ENCODE measurements at regions not wholly inside any gene's neighbourhood (a gene's known extent, or its start where the extent isn't known, plus 50 kb on each side); places are given as distances from the start of the nearest gene placed in this dataset.

GRCh38 chr17:77433385-77434135 is 292.8 kb downstream of the SEC14L1 start:
- no peak for DNase-seq (ENCODE audit: low read depth, low spot score)
- ChIA-PET POLR2A (interaction anchor here (0.7 to 2.1 kb wide), 4 partner anchors 10 to 525 kb away, joined by 3 to 8 read pairs (median 7); partner anchors contain the start of gene TNRC6C), CTCF (interaction anchor here (0.7 to 1.4 kb wide), 3 partner anchors 61 to 156 kb away, joined by 3 to 4 read pairs (median 3); no protein-coding TSS in a partner anchor)
- Histone ChIP-seq H3K4me3 (ENCODE audit: low read depth, low read length) (peak overlapping the region; percentile 10; the same call in 1 of the 2 replicates), H3K27me3 (ENCODE audit: control insufficient read depth, insufficient read depth, low read length) (no peaks in the 10 kb centered on the region), H3K9me3 (ENCODE audit: control insufficient read depth, insufficient read depth, low read length) (no peaks in the 10 kb centered on the region), H3K27ac (ENCODE audit: low read depth, low read length) (peak overlapping the region; percentile 52)
- TF ChIP-seq, protein P1, sequence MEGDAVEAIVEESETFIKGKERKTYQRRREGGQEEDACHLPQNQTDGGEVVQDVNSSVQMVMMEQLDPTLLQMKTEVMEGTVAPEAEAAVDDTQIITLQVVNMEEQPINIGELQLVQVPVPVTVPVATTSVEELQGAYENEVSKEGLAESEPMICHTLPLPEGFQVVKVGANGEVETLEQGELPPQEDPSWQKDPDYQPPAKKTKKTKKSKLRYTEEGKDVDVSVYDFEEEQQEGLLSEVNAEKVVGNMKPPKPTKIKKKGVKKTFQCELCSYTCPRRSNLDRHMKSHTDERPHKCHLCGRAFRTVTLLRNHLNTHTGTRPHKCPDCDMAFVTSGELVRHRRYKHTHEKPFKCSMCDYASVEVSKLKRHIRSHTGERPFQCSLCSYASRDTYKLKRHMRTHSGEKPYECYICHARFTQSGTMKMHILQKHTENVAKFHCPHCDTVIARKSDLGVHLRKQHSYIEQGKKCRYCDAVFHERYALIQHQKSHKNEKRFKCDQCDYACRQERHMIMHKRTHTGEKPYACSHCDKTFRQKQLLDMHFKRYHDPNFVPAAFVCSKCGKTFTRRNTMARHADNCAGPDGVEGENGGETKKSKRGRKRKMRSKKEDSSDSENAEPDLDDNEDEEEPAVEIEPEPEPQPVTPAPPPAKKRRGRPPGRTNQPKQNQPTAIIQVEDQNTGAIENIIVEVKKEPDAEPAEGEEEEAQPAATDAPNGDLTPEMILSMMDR (IDR thresholded peaks at IDR 0.05; ENCODE audit: low read depth, low read length) = no peak

- CTCF ChIA-PET = interaction anchor here (1.3 kb wide), 1 partner anchor 111 kb away, joined by 3 read pairs; no protein-coding TSS in a partner anchor
- TF ChIP-seq, protein P1 (IDR thresholded peaks at IDR 0.05; ENCODE audit: low read depth, low read length) = no peak
Observed at GRCh38 chr17:77434136-77435114, 293.7 kb downstream of the SEC14L1 start.

DNA sequence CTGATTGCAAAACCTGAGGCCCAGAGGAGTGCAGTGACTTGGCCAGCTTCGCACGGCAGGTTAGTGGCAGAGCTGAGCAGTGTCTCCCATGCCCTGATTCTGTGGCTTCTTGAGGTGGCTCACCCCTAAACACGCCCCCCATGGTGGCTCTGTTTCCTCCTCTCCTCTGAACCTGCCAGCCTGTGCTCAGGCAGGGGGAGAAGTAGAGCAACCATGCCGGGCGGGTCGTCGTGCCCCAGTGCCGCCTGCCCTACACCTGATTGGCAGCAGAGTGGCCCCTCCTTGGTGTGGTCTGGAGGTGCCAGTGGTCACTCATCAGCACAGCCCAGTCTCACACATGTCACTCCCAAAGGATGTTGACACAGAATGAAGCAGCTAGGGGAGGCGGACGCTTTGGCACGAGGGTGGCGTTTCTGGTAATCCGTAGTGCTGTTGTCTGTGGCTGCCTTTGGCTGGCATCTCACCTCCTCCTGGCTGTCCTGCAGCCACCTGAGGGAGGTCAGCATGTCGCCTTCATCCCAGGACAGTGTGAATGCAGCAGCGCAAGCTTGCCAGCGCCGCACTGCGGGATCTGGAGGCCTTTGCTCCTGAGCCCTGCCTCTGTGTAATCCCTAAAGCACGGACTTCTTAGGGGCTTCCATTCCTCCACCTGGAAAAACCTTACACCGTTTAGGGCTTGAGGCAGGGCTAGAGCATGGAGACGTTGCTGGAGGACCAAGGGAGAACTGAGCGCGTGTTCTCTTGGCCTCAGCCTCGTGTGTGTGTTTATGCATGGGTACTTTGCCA is 294.7 kb downstream of the SEC14L1 start:
- DNase-seq (ENCODE audit: low read depth, low spot score) = no peak
- CTCF ChIA-PET = interaction anchor here (1.1 to 1.2 kb wide), 2 partner anchors 11 to 578 kb away, joined by 3 read pairs; no protein-coding TSS in a partner anchor
- no peaks in the 10 kb centered on the region for H3K9me3 ChIP-seq (ENCODE audit: control insufficient read depth, insufficient read depth, low read length)
- H3K27ac ChIP-seq (ENCODE audit: low read depth, low read length) = no peak overlapping the region
- POLR2A ChIA-PET = interaction anchor here (0.7 to 1.4 kb wide), 2 partner anchors 9 to 110 kb away, joined by 3 read pairs; no protein-coding TSS in a partner anchor
- TF ChIP-seq, protein P1 (IDR thresholded peaks at IDR 0.05; ENCODE audit: low read depth, low read length) = no peak
- no peak overlapping the region for H3K4me3 ChIP-seq (ENCODE audit: low read depth, low read length)
- no peaks in the 10 kb centered on the region for H3K27me3 ChIP-seq (ENCODE audit: control insufficient read depth, insufficient read depth, low read length)

More at GRCh38 chr17:77434136-77435114, 293.7 kb downstream of the SEC14L1 start:
- DNase-seq (ENCODE audit: low read depth, low spot score) = no peak
- H3K4me3 ChIP-seq (ENCODE audit: low read depth, low read length) = peak overlapping the region; percentile 10; the same call in 1 of the 2 replicates
- H3K27ac ChIP-seq (ENCODE audit: low read depth, low read length) = peak overlapping the region; percentile 52
- no peaks in the 10 kb centered on the region for H3K27me3 ChIP-seq (ENCODE audit: control insufficient read depth, insufficient read depth, low read length)
- H3K9me3 ChIP-seq (ENCODE audit: control insufficient read depth, insufficient read depth, low read length) = no peaks in the 10 kb centered on the region
- POLR2A ChIA-PET = interaction anchor here (0.7 to 2.1 kb wide), 4 partner anchors 11 to 524 kb away, joined by 3 to 8 read pairs (median 7); partner anchors contain the start of gene TNRC6C

DNA sequence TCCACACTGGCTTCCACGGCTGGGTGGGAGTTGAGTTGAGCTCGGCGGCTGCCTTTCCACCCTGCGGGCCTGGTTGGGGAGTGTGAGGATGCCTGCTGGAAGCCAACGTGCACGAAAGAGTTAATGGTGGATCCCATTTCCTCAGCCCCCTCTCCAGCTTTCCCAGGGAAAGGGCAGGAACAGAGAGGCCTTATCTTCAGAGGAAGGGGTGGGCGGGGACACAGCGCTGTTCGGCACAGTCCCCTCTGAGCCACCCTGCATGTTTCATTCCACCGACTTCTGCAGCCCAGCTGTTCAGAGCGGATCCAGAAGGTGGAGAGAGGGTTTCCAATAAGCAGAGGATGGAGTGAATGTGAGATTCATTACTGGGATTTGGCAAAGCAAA is 295.3 kb downstream of the SEC14L1 start:
- H3K4me3 ChIP-seq (ENCODE audit: low read depth, low read length) = no peak overlapping the region
- POLR2A ChIA-PET = interaction anchor here (0.7 to 1.4 kb wide), 2 partner anchors 9 to 111 kb away, joined by 3 read pairs; no protein-coding TSS in a partner anchor
- no peak for DNase-seq (ENCODE audit: low read depth, low spot score)

More for the DNA sequence above, 295.3 kb downstream of the SEC14L1 start:
- Histone ChIP-seq H3K27ac (ENCODE audit: low read depth, low read length) (peak overlapping the region; percentile 65), H3K9me3 (ENCODE audit: control insufficient read depth, insufficient read depth, low read length) (no peaks in the 10 kb centered on the region), H3K27me3 (ENCODE audit: control insufficient read depth, insufficient read depth, low read length) (no peaks in the 10 kb centered on the region)
- TF ChIP-seq, protein P1 (IDR thresholded peaks at IDR 0.05; ENCODE audit: low read depth, low read length) = no peak
- CTCF ChIA-PET = interaction anchor here (1.1 to 1.2 kb wide), 2 partner anchors 12 to 577 kb away, joined by 3 read pairs; no protein-coding TSS in a partner anchor
